ENCODE measurements at regions not wholly inside any gene's neighbourhood (a gene's known extent, or its start where the extent isn't known, plus 50 kb on each side); places are given as distances from the start of the nearest gene placed in this dataset.
"Not testable (repeated sequence)": the region's sequence is repeated elsewhere in the genome, so short reads cannot be mapped to it uniquely, and the experiment has no call there.

DNA sequence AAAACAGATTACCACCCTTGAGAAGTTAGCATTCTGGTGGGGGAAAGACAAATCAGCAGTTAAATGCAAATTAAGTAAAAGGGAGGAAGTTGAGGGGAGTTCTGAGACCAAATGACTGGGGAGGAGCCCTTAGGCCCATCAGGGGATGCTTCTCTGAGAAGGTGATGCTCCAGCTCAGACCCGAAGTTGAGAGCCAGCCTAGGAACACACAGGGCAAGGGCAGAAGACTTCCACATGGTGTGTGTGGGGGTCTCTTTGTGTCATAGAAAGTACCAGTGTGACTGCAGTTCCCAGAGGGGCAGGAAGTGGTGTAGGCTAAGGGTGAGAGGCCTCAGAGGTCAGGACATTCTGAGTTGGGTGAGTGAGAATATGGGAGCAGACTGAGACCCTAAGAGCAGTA lies 137.3 kb downstream of the KLRB1 start:
- not testable (repeated sequence) for H2BK120ac ChIP-seq (ENCODE audit: low read depth, low read length, poor library complexity, severe bottlenecking); H4K8ac ChIP-seq (replicated peaks; ENCODE audit: insufficient read length, low read depth, low read length); H3K56ac ChIP-seq (ENCODE audit: insufficient read length, low read depth, low read length); H2AFZ ChIP-seq (ENCODE audit: low read length); H2AK5ac ChIP-seq (ENCODE audit: insufficient read length, low read length); H4K20me1 ChIP-seq (ENCODE audit: control insufficient read depth, insufficient read depth, insufficient read length); H3K23me2 ChIP-seq (ENCODE audit: insufficient read length, low read depth, low read length, poor library complexity, severe bottlenecking); H3K4me1 Mint-ChIP-seq; H3K14ac ChIP-seq (ENCODE audit: insufficient read depth, low read length); H3K9ac ChIP-seq (ENCODE audit: extremely low read depth, insufficient read length, low read length); H4K91ac ChIP-seq (ENCODE audit: insufficient read length, low read depth, low read length); H4K5ac ChIP-seq (ENCODE audit: insufficient read length, low read depth, low read length); H3K79me1 ChIP-seq (ENCODE audit: insufficient read depth, low read depth, low read length, poor library complexity, severe bottlenecking); H2BK20ac ChIP-seq (ENCODE audit: low read depth, low read length, poor library complexity, severe bottlenecking); H3K27ac ChIP-seq (ENCODE audit: insufficient read length, low read depth, low read length); H3K79me2 ChIP-seq (ENCODE audit: insufficient read depth, low read length); H2BK12ac ChIP-seq (ENCODE audit: insufficient read length, low read depth, low read length); H3K4me1 ChIP-seq (ENCODE audit: insufficient read depth, low read length); H2BK5ac ChIP-seq (ENCODE audit: insufficient read length, low read length); H3K23ac ChIP-seq (ENCODE audit: insufficient read length, low read depth, low read length); H3K27me3 Mint-ChIP-seq (ENCODE audit: low read depth); H3K27ac Mint-ChIP-seq; H3K36me3 Mint-ChIP-seq (ENCODE audit: insufficient read depth in 1 of 3, low read depth in 3 of 3); DNase-seq; H3K27me3 ChIP-seq (ENCODE audit: insufficient read depth, low read length); H3K4me2 ChIP-seq (ENCODE audit: insufficient read depth, insufficient read length, low read length); H3K9me3 Mint-ChIP-seq; H2BK15ac ChIP-seq (ENCODE audit: low read depth, low read length); H3T11ph ChIP-seq (ENCODE audit: low read length); H3K4ac ChIP-seq (ENCODE audit: low read depth, low read length); H3K18ac ChIP-seq (ENCODE audit: insufficient read length, low read depth, low read length); H3K4me3 Mint-ChIP-seq; H3K9me3 ChIP-seq (ENCODE audit: control insufficient read depth, low read depth, low read length)
- WGBS (ENCODE audit: extremely low coverage, insufficient read length, low lambda C conversion rate) = no CpG with 5 or more reads among the region's 1 CpG

DNA sequence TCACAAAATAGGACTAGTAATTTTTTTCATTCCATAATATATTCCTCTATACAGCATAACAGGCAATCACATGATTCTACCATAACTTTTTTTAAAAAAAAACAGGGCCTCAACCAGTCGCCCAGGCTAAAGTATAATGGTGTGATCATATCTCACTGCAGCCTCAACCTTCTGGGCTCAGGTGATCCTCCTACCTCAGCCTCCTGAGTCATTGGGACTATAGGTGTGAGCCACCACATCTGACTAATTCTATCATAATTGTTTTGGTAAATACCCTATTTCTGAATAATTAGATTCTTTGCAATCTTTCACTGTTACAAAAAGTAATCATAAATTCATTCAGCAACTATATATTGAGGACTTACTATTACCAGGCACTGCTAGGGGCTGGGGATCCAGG lies 137.8 kb downstream of the KLRB1 start:
- no CpG with 5 or more reads among the region's 1 CpG for WGBS (ENCODE audit: extremely low coverage, insufficient read length, low lambda C conversion rate)
- H3K4me1 Mint-ChIP-seq = not testable (repeated sequence)

More for the DNA sequence above, 137.8 kb downstream of the KLRB1 start:
- not testable (repeated sequence) for H3K9me3 ChIP-seq (ENCODE audit: control insufficient read depth, low read depth, low read length); H4K8ac ChIP-seq (replicated peaks; ENCODE audit: insufficient read length, low read depth, low read length); H3K9ac ChIP-seq (ENCODE audit: extremely low read depth, insufficient read length, low read length); H3K9me3 Mint-ChIP-seq; H3K23me2 ChIP-seq (ENCODE audit: insufficient read length, low read depth, low read length, poor library complexity, severe bottlenecking); H2BK12ac ChIP-seq (ENCODE audit: insufficient read length, low read depth, low read length); H4K5ac ChIP-seq (ENCODE audit: insufficient read length, low read depth, low read length); H3K79me2 ChIP-seq (ENCODE audit: insufficient read depth, low read length); H4K20me1 ChIP-seq (ENCODE audit: control insufficient read depth, insufficient read depth, insufficient read length); H3K27me3 Mint-ChIP-seq (ENCODE audit: low read depth); H3K4me2 ChIP-seq (ENCODE audit: insufficient read depth, insufficient read length, low read length); H3K27ac Mint-ChIP-seq; H4K91ac ChIP-seq (ENCODE audit: insufficient read length, low read depth, low read length); H3K23ac ChIP-seq (ENCODE audit: insufficient read length, low read depth, low read length); H2BK20ac ChIP-seq (ENCODE audit: low read depth, low read length, poor library complexity, severe bottlenecking); H3K14ac ChIP-seq (ENCODE audit: insufficient read depth, low read length); H3K4ac ChIP-seq (ENCODE audit: low read depth, low read length); H3K27ac ChIP-seq (ENCODE audit: insufficient read length, low read depth, low read length); H3K56ac ChIP-seq (ENCODE audit: insufficient read length, low read depth, low read length); H2AFZ ChIP-seq (ENCODE audit: low read length); H3K4me3 Mint-ChIP-seq; H3T11ph ChIP-seq (ENCODE audit: low read length); H3K36me3 Mint-ChIP-seq (ENCODE audit: insufficient read depth in 1 of 3, low read depth in 3 of 3); DNase-seq; H3K18ac ChIP-seq (ENCODE audit: insufficient read length, low read depth, low read length); H3K4me1 ChIP-seq (ENCODE audit: insufficient read depth, low read length); H2BK120ac ChIP-seq (ENCODE audit: low read depth, low read length, poor library complexity, severe bottlenecking); H3K27me3 ChIP-seq (ENCODE audit: insufficient read depth, low read length); H2BK15ac ChIP-seq (ENCODE audit: low read depth, low read length); H3K79me1 ChIP-seq (ENCODE audit: insufficient read depth, low read depth, low read length, poor library complexity, severe bottlenecking); H2AK5ac ChIP-seq (ENCODE audit: insufficient read length, low read length); H2BK5ac ChIP-seq (ENCODE audit: insufficient read length, low read length)

Measured in H9 (cell line).